K562 (cell line): ENCODE measurements at regions not wholly inside any gene's neighbourhood (a gene's known extent, or its start where the extent isn't known, plus 50 kb on each side); places are given as distances from the start of the nearest gene placed in this dataset.

Experiments used
- BCLAF1 ChIP-seq, 2 experiments: fragments of 450-650 bp in 1 of 2; IDR thresholded peaks; 2 replicates each; pipeline ENCODE4 v1.6.1; 2011 to 2017; ENCODE audit warnings: low read depth in 2 of 2, antibody characterized with exemption in 1 of 2, borderline replicate concordance in 1 of 2, low read length in 1 of 2, mild to moderate bottlenecking in 1 of 2, mixed read lengths in 1 of 2; ENCODE audit not compliant: control insufficient read depth in 1 of 2
- CGGBP1 ChIP-seq: fragments of 250-450 bp; sonication (Bioruptor Pico); IDR thresholded peaks from 2 replicates; pipeline ENCODE4 v1.9.0; 2021; ENCODE audit warnings: mild to moderate bottlenecking
- ELF1 ChIP-seq: fragments of 200-800 bp; sonication (Bioruptor generic); IDR thresholded peaks from 2 replicates; pipeline ENCODE4 v1.6.1; 2016; ENCODE audit warnings: missing genetic modification characterization, missing compliant biosample characterization
- MTA1 ChIP-seq: fragments of 450-650 bp; IDR thresholded peaks from 2 replicates; pipeline ENCODE4 v1.6.1; 2017; ENCODE audit warnings: borderline replicate concordance
- PTTG1 ChIP-seq: fragments of 450-650 bp; IDR thresholded peaks from 2 replicates; pipeline ENCODE4 v1.6.1; 2016; ENCODE audit warnings: low read depth, mild to moderate bottlenecking, missing genetic modification characterization, missing compliant biosample characterization
- UBTF ChIP-seq, 2 experiments: IDR thresholded peaks; 2 replicates each; pipeline ENCODE4 v1.6.1; 2012; ENCODE audit warnings: improper control_type of control experiment in 2 of 2, low read depth in 2 of 2, low read length in 2 of 2, borderline replicate concordance in 1 of 2
- ZNF12 ChIP-seq: sonication (generic); formaldehyde crosslinking; IDR thresholded peaks from 2 replicates; pipeline ENCODE4 v1.4.0; 2020; ENCODE audit warnings: mild to moderate bottlenecking, missing genetic modification reagents

GRCh38 chr1:221397141-221397540, 344.7 kb downstream of the DUSP10 start (continued):
- TF ChIP-seq UBTF (IDR thresholded peaks at IDR 0.05; ENCODE audit: borderline replicate concordance in 1 of 2, low read depth in 2 of 2, low read length in 2 of 2) (no peak), CGGBP1 (CRISPR knock-in tag) (no peak), MTA1 (no peak), BCLAF1 (IDR thresholded peaks at IDR 0.05; ENCODE audit: borderline replicate concordance in 1 of 2, control insufficient read depth in 1 of 2, low read depth in 2 of 2, low read length in 1 of 2) (no peak), ELF1 (no peak), PTTG1 (tag) (no peak), ZNF12 (CRISPR knock-in tag) (no peak)
- TF ChIP-seq, all 486 proteins: peak for 0
